Stimulated activated CD4-positive, alpha-beta T cell treated with anti-CD3 and anti-CD28 coated beads, Interleukin-2, amount 100 ng/mL, for 24 hours (primary cell): ENCODE measurements at regions not wholly inside any gene's neighbourhood (a gene's known extent, or its start where the extent isn't known, plus 50 kb on each side); places are given as distances from the start of the nearest gene placed in this dataset.
A peak's percentile ranks its signal among the peaks of the same experiment; 100 is the strongest.
"Not testable (repeated sequence)": the region's sequence is repeated elsewhere in the genome, so short reads cannot be mapped to it uniquely, and the experiment has no call there.

Source experiments
- DNase-seq, 2 donors: peaks; one replicate each; pipeline ENCODE4 v3.0.0-alpha.2; 2020

- DNase-seq, result no peak
Measured at GRCh38 chr5:1748271-1748670, 51.4 kb downstream of the MRPL36 start.

- no peak for DNase-seq
Measured at GRCh38 chr5:1747803-1748085, 51.9 kb downstream of the MRPL36 start.

GRCh38 chr5:1747079-1747802 is 52.4 kb downstream of the MRPL36 start:
- DNase-seq, result no peak

- DNase-seq, result no peak
Measured at GRCh38 chr5:1746371-1747078, 53.1 kb downstream of the MRPL36 start.

GRCh38 chr5:1745796-1746370 is 53.8 kb downstream of the MRPL36 start:
- no peak for DNase-seq

GRCh38 chr5:1745123-1745795 is 54.4 kb downstream of the MRPL36 start:
- DNase-seq, result no peak

- no peak for DNase-seq
Measured at GRCh38 chr5:1744393-1745122, 55.1 kb downstream of the MRPL36 start.

- DNase-seq, result no peak
Measured at GRCh38 chr5:1743769-1744085, 55.9 kb downstream of the MRPL36 start.

- peak in 1 of 2 donors; percentile 12 for DNase-seq
Measured at GRCh38 chr5:1743061-1743768, 56.4 kb downstream of the MRPL36 start.

- DNase-seq, result peak; percentile 40 to 54
Measured at GRCh38 chr5:1737790-1738405, 61.7 kb downstream of the MRPL36 start.

GRCh38 chr5:1736889-1737711 is 62.5 kb downstream of the MRPL36 start:
- no peak for DNase-seq

- DNase-seq, result no peak
Measured at GRCh38 chr5:1736065-1736464, 63.6 kb downstream of the MRPL36 start.

GRCh38 chr5:1735320-1735970 is 64.2 kb downstream of the MRPL36 start:
- DNase-seq, result no peak

- DNase-seq, result no peak
Measured at GRCh38 chr5:1734908-1735289, 64.7 kb downstream of the MRPL36 start.

GRCh38 chr5:1734271-1734907 is 65.2 kb downstream of the MRPL36 start:
- DNase-seq, result no peak

GRCh38 chr5:1733369-1733768 is 66.3 kb downstream of the MRPL36 start:
- DNase-seq, result no peak

GRCh38 chr5:1732945-1733344 is 66.7 kb downstream of the MRPL36 start:
- no peak for DNase-seq

GRCh38 chr5:1732238-1732941 is 67.2 kb downstream of the MRPL36 start:
- DNase-seq, result no peak

GRCh38 chr5:1731855-1732237 is 67.8 kb downstream of the MRPL36 start:
- not testable (repeated sequence) for DNase-seq
